HG03439 (cell line): ENCODE measurements at regions not wholly inside any gene's neighbourhood (a gene's known extent, or its start where the extent isn't known, plus 50 kb on each side); places are given as distances from the start of the nearest gene placed in this dataset.
"Not testable (repeated sequence)": the region's sequence is repeated elsewhere in the genome, so short reads cannot be mapped to it uniquely, and the experiment has no call there.

Experiments used
- ATAC-seq: cut with Tn5 transposase; IDR thresholded peaks from one replicate; pipeline ENCODE4 v1.9.1; 2021; ENCODE audit warnings: mild to moderate bottlenecking, moderate library complexity; ENCODE audit not compliant: unreplicated experiment

DNA sequence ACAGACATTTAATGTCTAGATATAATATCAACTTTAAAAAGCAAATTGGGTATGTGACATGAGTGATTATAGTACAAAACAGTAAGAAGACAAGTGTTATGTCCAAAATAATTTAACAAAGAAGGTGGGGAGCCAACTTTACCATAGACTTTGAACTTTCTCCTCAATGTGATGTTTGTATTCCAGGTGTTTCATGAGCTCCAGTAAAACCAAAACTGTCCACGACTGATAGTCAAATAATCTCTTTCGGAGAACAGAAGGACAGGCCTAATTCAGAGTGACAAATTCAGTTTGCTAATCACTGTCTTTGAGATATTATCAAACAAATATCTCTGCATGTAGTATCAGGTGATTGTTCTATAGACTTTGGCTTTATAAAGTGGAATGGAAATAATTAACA is 1112.6 kb downstream of the SLC6A15 start:
- no peak for ATAC-seq

DNA sequence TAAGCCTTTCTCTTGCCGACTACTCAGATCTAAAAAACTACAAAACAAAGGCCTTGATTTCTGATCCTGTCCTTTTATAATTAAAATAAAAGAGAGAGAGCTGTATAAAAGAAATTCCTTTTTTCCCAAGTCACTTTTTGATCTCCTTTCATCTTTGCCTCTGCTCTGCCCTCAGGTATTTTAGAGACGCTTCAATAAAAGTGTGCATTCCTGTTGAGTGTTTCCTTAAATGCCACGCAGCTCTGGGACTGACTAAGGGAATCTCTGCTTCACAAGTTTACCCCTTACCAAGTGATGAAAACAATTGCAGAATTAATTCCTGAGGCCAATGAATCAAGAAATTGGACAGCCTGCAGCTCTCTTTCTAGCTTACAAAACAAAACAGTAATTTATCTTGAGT is 1109.8 kb downstream of the TMTC2 start:
- no peak for ATAC-seq

- ATAC-seq, result no peak
Measured at GRCh38 chr12:83793616-83794015, 1106.9 kb downstream of the TMTC2 start.

DNA sequence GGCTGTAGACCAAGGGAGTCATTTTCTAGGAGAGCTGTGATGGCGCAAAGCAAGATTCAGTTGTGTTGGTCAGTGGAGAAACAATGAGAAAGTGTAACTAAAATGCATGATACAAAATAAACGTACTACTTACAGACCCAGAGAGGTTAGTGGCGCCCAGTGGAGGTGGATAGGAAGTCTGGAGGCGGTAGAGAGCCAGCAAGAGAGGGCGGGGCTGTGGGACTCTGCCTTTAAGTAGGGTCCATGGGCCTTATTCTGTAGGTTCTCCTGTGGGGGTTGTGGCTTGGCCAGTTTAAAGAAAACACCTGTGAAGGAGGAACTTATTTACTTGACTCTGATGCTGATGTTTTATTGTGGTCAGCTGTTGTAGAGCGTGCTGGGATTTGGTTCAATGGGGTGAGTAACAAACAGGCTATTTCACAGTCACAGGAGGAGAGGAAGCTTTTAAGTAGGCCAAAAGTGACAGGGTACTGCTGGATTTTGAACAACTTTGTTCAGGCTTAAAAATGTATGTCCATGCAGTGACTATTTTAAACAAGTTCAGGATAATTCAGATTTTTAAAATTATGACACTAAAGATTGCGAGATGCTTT is 1097.7 kb downstream of the TMTC2 start:
- no peak for ATAC-seq

DNA sequence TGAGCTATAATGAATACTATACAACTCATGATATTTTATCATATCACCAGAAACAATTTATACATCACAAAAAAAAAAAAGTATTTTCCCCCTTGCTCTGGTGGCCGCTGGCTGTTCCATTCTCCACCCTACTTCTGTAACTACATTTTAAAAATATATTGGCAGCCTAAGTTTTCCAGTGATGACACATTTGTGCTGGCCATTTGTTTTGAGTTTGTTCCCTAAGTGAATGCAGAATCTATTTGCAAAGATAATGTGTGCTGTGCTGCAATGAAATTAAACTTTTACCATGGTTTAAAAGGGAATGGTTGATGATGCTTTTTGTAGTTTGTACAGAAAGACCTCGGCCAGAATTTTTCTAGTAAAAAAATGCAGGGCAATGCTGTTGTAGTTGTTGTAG is 1092.8 kb downstream of the TMTC2 start:
- ATAC-seq, result no peak

DNA sequence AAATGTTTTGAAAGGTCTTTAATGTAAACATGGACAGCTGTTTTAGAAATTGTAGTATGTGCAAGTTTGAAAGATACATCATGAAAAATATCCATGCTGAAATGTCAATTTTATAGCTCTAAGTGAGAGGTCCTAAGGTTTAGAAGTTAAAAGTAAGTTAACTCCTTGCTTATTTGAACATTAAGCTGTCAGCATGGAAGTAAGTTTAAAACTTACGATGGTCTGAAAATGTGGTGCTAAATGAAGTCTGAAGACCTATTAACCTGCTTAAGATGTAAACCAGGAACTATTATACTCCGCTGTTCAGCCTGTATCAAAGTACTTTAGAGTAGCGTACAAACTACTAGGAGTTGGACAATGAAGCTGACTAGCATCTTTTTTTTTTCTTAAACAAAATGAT is 1082.4 kb downstream of the TMTC2 start:
- ATAC-seq, result no peak

- no peak for ATAC-seq
Measured at GRCh38 chr12:83767723-83768122, 1081.0 kb downstream of the TMTC2 start.

GRCh38 chr12:83763425-83763824 is 1076.7 kb downstream of the TMTC2 start:
- ATAC-seq, result no peak

DNA sequence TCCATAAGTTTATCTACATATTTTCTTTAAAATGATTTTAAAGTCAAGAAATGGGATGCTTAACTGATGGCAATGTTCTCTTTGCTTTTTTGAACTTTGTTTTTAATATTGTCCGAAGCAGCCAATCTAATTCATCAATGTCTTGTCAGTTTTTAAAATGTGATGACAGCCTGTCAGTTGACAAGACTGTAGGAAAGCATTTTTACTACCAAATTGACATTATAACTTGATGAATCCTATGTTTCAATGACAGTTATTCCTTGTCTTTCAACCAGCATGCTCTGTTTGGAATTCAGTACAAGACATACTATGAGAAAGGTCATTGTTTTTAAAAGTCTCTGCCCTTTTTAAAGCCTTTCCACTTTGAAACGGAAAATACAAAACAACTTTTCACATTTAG is 1073.2 kb downstream of the TMTC2 start:
- ATAC-seq, result no peak

GRCh38 chr12:83758888-83759631 is 1072.4 kb downstream of the TMTC2 start:
- ATAC-seq, result no peak

DNA sequence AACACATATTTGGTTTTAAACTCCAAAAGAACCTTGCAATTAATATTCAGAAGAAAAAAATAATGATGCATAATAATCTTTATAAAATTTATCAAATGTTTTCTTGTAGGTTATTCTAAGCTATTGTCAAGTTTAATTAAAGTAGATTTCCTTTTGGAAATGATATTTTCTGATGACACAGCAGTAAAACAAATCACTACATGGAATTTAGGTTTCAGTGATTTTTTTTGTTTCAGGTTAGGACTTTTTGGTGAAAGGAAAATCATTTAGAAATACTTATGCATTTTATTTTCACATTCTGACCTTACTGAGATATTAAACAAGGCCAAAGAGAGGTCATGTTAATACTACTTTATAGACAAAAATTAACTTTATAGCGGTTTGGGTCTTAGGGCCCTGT is 1067.2 kb downstream of the TMTC2 start:
- no peak for ATAC-seq

GRCh38 chr12:83753205-83753604 is 1066.5 kb downstream of the TMTC2 start:
- no peak for ATAC-seq

GRCh38 chr12:83739607-83740006 is 1052.9 kb downstream of the TMTC2 start:
- no peak for ATAC-seq

GRCh38 chr12:83710851-83711250 is 1024.1 kb downstream of the TMTC2 start:
- ATAC-seq, result no peak

DNA sequence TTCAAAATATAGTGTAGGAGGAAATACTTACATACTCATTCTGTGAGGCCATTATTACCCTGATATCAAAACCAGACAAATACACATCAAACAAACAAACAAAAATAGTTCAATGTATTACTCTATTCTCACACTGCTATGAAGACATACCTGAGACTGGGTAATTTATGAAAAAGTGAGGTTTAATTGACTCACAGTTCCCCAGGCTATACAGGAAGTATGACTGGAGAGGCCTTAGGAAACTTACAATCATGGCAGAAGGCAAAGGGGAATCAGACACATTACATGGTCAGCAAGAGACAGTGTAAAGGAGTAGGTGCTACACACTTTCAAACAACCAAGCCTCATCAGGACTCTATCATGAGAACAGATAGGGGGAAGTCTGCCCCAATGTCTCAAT is 1023.2 kb downstream of the TMTC2 start:
- no peak for ATAC-seq

- ATAC-seq, result no peak
Measured at GRCh38 chr12:83700838-83701237, 1014.1 kb downstream of the TMTC2 start.

GRCh38 chr12:83696311-83696710 is 1009.6 kb downstream of the TMTC2 start:
- ATAC-seq, result not testable (repeated sequence)

DNA sequence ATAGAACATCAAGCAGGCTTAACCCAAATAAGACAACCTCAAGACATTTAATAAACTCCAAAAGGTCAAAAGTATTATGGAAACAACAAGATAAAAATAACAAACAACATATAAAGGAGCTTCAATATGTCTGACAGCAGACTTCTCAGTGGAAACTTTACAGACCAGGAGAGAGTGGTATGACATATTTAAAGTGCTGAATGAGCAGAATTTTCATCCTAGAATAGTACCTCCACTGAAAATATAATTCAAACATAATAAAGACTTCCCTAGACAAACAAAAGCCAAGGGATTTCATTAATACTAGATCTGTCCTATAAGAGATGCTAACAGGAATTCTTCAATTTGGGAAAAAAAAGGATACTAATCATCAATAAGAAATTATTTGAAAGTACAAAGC is 1005.0 kb downstream of the TMTC2 start:
- ATAC-seq, result no peak

GRCh38 chr12:83690465-83690864 is 1003.8 kb downstream of the TMTC2 start:
- ATAC-seq, result no peak

- no peak for ATAC-seq
Measured at GRCh38 chr12:83689333-83689732, 1002.6 kb downstream of the TMTC2 start.

DNA sequence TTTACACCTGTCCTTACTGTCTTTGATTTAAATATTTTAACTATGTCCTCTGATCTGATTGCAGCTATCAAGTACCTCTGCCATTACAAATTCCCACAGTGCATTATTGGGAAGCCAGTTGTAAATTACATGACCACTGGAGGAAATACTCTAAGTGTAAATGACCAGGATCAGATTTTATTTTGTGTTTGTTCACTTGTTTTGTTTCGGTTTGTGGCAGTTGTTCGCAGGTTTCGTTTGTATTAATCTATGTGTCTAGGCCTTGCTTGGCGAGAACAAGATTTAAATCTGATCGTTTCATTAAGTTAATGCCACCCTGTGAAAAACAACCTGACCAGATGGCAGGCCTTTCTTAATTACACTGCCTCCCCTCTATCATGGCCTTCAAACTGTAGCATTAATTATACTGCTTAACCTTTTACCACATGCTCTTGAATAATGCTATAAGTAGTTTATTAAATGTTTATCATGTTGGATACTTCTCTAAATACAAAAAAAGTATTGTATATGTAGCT is 990.1 kb downstream of the TMTC2 start:
- no peak for ATAC-seq

DNA sequence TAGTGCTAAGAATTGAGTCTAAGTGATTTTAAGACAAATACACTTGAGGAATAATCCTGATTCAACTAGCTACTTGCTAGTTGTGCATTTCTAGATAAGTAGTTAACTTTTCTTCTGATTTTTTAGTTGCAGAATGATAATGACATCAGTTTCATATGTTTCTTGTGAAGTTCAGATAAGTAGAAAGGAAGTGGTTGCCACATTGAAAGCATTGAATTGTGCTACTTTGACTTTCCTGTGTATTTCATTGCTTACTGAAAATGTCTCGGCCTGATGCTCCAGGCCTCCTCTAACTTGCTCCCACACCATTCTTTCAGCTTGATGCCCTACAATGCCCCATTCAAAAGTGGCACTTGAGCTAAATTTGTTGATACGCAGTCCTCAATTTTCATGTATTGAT is 980.0 kb downstream of the TMTC2 start:
- no peak for ATAC-seq
